Adrenal gland (tissue), 5 donors: ENCODE measurements at regions not wholly inside any gene's neighbourhood (a gene's known extent, or its start where the extent isn't known, plus 50 kb on each side); places are given as distances from the start of the nearest gene placed in this dataset.
"Not testable (repeated sequence)": the region's sequence is repeated elsewhere in the genome, so short reads cannot be mapped to it uniquely, and the experiment has no call there.

Experiments
- POLR2A ChIP-seq, 2 donors: fragments of 450-650 bp; IDR thresholded peaks; one replicate each; pipeline ENCODE4 v1.6.1; 2017; ENCODE audit warnings: antibody characterized with exemption in 2 of 2, mild to moderate bottlenecking in 2 of 2, moderate library complexity in 1 of 2
- TF ChIP-seq, protein P1 (sequence below), 6 experiments: fragments of 450-650 bp in 4 of 6; fragments of 200-600 bp in 2 of 6; sonication (generic) in 1 of 6; IDR thresholded peaks; 1 replicate in 5 of 6; 2 replicates in 1 of 6; pipeline versions ENCODE4 v1.5.1 to v1.8.0; 2016 to 2021; ENCODE audit warnings: antibody characterized with exemption in 6 of 6, mild to moderate bottlenecking in 2 of 6, moderate library complexity in 1 of 6
- donor health status: DM: no; HTN: no; CAD: no.

DNA sequence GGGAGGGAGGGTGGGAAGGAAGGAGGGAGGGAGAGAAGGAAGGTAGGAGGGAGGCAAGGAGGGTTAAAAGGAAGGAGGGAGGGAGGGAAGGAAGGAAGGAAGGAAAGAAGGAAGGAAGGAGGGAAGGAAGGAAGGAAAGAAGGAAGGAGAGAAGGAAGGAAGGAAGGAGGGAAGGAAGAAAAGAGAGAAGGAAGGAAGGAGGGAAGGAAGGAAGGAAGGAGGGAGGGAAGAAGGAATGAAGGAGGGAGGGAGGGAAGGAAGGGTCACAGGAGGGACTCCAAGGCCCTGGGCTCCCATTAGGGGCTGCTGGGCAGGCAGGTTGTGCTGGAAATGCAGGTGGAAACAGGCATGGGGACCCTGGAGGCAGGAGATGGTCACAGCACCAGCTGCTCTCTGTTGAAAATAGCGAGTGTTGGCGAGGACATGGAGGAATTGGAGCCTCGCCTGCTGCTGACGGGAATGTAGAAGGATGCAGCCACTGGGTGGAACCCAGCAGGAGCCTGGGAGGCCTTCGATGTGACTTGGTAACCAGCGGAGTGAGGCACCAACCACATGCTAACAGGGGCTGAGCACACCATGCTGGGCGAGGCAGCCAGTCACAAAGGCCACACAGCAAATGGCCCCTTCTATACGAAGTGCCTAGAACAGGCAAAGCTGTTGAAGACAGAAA lies 217.3 kb upstream of the SGCG start:
- TF ChIP-seq, protein P1, sequence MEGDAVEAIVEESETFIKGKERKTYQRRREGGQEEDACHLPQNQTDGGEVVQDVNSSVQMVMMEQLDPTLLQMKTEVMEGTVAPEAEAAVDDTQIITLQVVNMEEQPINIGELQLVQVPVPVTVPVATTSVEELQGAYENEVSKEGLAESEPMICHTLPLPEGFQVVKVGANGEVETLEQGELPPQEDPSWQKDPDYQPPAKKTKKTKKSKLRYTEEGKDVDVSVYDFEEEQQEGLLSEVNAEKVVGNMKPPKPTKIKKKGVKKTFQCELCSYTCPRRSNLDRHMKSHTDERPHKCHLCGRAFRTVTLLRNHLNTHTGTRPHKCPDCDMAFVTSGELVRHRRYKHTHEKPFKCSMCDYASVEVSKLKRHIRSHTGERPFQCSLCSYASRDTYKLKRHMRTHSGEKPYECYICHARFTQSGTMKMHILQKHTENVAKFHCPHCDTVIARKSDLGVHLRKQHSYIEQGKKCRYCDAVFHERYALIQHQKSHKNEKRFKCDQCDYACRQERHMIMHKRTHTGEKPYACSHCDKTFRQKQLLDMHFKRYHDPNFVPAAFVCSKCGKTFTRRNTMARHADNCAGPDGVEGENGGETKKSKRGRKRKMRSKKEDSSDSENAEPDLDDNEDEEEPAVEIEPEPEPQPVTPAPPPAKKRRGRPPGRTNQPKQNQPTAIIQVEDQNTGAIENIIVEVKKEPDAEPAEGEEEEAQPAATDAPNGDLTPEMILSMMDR (IDR thresholded peaks at IDR 0.05): not testable (repeated sequence)
- not testable (repeated sequence) for TF ChIP-seq POLR2A (IDR thresholded peaks at IDR 0.05)
